Fibroblast of pulmonary artery (primary cell): ENCODE measurements at regions not wholly inside any gene's neighbourhood (a gene's known extent, or its start where the extent isn't known, plus 50 kb on each side); places are given as distances from the start of the nearest gene placed in this dataset.

Experiments used
- DNase-seq: peaks from one replicate; pipeline ENCODE4 v3.0.0-alpha.2; 2010; ENCODE audit warnings: low read depth
- H3K4me3 ChIP-seq: replicated peaks from 2 replicates; pipeline ENCODE4 v1.5.1; 2011; ENCODE audit warnings: low read depth, mild to moderate bottlenecking, control low read depth, low read length, moderate library complexity
- CTCF ChIP-seq: IDR thresholded peaks from 2 replicates; pipeline ENCODE4 v1.5.1; 2011; ENCODE audit warnings: mild to moderate bottlenecking, control low read depth, low read length, inconsistent platforms; ENCODE audit errors: missing control alignments

- DNase-seq: no peak
- H3K4me3 ChIP-seq: no peak overlapping the region
- no peak for TF ChIP-seq CTCF
Observed at GRCh38 chr5:73292816-73293459, 119.9 kb downstream of the TMEM174 start.

DNA sequence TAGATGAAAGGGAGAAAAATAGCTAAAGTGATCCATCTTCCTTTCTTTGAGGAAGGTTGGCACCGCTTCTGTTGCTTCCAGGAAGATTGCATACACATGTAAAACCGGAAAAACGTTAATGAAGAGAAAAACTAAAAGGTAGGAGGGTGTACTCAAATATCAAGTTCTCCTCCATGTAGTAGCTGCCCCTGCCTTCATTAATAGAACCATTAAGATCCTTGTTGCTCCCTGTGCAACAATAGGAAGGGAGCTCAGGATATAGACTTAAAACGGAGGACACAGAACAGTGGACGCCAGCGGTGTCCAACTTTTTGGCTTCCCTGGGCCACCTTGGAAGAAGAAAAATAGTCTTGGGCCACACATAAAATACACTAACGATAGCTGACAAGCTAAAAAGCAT is 118.9 kb downstream of the TMEM174 start:
- no peak for TF ChIP-seq CTCF
- no peak for DNase-seq
- H3K4me3 ChIP-seq: no peak overlapping the region

GRCh38 chr5:73290242-73290641 is 117.2 kb downstream of the TMEM174 start:
- DNase-seq: no peak
- no peak for TF ChIP-seq CTCF
- no peak overlapping the region for H3K4me3 ChIP-seq

- DNase-seq: no peak
- no peak for TF ChIP-seq CTCF
- no peak overlapping the region for H3K4me3 ChIP-seq
Observed at GRCh38 chr5:73288803-73289720, 116.1 kb downstream of the TMEM174 start.

- DNase-seq: peak; percentile 55
- no peak for TF ChIP-seq CTCF
- H3K4me3 ChIP-seq: no peak overlapping the region
Observed at GRCh38 chr5:73286896-73287295, 113.9 kb downstream of the TMEM174 start.

GRCh38 chr5:73284985-73285384 is 112.0 kb downstream of the TMEM174 start:
- no peak for TF ChIP-seq CTCF
- DNase-seq: no peak
- no peak overlapping the region for H3K4me3 ChIP-seq
